Stimulated activated naive B cell treated with anti-CD40 and anti-IgM and Interleukin-4, amounts not matched to agents 10 μg/mL and 1 μg/mL and 100 μg/mL, for 72 hours (primary cell): ENCODE measurements at regions not wholly inside any gene's neighbourhood (a gene's known extent, or its start where the extent isn't known, plus 50 kb on each side); places are given as distances from the start of the nearest gene placed in this dataset.

Experiments
- ATAC-seq, 2 donors: fragments of 150-1000 bp; cut with Tn5 transposase; replicated peaks; 2 replicates each; pipeline ENCODE4 v1.10.0; 2021; ENCODE audit warnings: moderate library complexity in 1 of 2
- DNase-seq: peaks from one replicate; pipeline ENCODE4 v3.0.0; 2021
- H3K27ac Mint-ChIP-seq: one replicate; pipeline ENCODE4 v1.8.0; 2022; ENCODE audit warnings: mild to moderate bottlenecking, mixed read lengths
- H3K27me3 Mint-ChIP-seq, 2 donors: one replicate each; pipeline ENCODE4 v1.8.0; 2022; ENCODE audit warnings: mixed read lengths in 2 of 2
- H3K36me3 Mint-ChIP-seq, 2 donors: one replicate each; pipeline ENCODE4 v1.8.0; 2022; ENCODE audit warnings: mixed read lengths in 2 of 2, mild to moderate bottlenecking in 1 of 2
- H3K4me1 Mint-ChIP-seq, 2 donors: one replicate each; pipeline ENCODE4 v1.8.0; 2022; ENCODE audit warnings: mixed read lengths in 2 of 2, mild to moderate bottlenecking in 1 of 2
- H3K4me3 Mint-ChIP-seq, 2 donors: one replicate each; pipeline ENCODE4 v1.8.0; 2022; ENCODE audit warnings: mild to moderate bottlenecking in 2 of 2, mixed read lengths in 2 of 2, moderate library complexity in 1 of 2
- H3K9me3 Mint-ChIP-seq, 2 donors: one replicate each; pipeline ENCODE4 v1.8.0; 2022; ENCODE audit warnings: mixed read lengths in 2 of 2, mild to moderate bottlenecking in 1 of 2

DNA sequence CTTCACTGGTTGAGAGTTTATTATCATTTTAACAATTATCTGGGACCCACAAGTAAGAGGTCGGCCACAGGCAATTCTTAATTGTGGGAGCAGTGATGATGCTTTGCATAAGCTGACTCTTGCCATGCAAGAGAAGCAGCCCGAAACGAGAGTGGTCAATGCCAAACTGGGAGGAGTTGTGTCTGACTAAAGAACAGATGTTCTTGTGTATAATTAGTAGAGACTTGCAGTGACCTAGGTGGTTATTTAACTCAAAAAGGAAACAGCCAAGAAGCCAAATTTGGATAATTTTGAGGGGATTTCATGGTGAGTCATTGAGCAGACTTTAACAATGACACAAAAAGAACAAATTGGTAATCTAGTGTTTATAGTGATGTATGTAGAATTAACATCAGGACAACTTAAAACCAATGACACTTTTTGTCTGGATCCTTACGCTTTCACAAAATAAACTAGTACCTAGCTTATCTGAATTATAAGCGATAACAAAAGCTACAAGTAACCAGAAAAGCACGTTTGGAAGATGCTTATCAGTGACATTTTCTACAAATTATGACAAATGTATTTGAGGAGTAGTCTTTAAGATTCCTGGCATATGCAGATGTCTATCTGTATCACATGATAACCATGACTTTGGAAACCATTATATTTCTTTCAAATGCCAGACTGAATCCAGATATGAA is 184.7 kb upstream of the DLGAP1 start:
- DNase-seq (no peak), ATAC-seq (peak in 1 of 2 donors; percentile 23)
- Mint-ChIP-seq H3K27ac (no peak overlapping the region), H3K27me3 (no peaks in the 10 kb centered on the region), H3K4me1 (no peaks in the 10 kb centered on the region), H3K9me3 (peaks cover 3 to 7% of the 10 kb centered on the region in 2 donors), H3K4me3 (no peak overlapping the region), H3K36me3 (no peaks in the 10 kb centered on the region)

DNA sequence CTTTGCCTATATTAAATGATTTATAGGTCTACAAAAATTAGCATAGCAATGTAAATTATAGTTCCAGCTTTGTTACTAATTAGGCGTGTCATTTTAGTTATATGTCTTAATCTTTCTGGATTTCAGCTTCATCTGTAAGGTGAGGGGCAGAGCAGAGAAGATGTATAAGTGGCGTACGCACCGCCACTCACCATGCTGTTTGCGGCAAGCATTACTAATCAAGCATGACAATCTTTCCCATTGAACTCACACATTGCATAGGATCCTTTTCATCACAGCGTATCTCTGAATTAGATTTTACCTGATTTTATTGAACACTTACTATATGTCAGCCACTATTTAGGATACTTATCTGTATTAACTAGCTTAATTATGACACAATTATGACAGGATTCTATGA is 183.6 kb upstream of the DLGAP1 start:
- Mint-ChIP-seq H3K27me3 (no peaks in the 10 kb centered on the region), H3K27ac (no peak overlapping the region), H3K4me3 (no peak overlapping the region), H3K9me3 (peaks cover 0 to 7% of the 10 kb centered on the region in 2 donors), H3K36me3 (no peaks in the 10 kb centered on the region), H3K4me1 (no peaks in the 10 kb centered on the region)
- no peak for ATAC-seq
- DNase-seq = no peak

DNA sequence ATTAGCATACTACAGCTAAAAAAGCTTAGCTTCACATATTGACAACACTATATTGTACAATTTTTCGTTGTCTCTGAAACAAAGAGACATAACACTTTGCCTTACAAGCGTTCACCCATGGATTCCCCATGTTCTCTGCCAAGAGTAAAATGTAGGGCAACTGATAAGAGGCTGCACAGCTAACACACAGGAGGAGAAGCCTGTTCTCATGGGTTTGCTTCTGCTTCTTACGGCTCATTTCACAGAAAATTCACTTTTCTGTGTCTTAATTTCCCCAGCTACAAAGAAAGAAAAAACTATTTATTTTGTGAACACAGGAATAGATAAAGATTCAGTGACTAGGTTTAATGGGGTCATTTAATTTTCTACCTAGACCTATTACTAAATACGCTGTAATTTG is 182.8 kb upstream of the DLGAP1 start:
- Mint-ChIP-seq H3K4me1 (no peaks in the 10 kb centered on the region), H3K9me3 (peaks cover under 1 to 8% of the 10 kb centered on the region in 2 donors), H3K36me3 (no peaks in the 10 kb centered on the region), H3K4me3 (no peak overlapping the region), H3K27ac (no peak overlapping the region), H3K27me3 (no peaks in the 10 kb centered on the region)
- no peak for DNase-seq
- no peak for ATAC-seq

- Mint-ChIP-seq H3K4me3 (no peak overlapping the region), H3K36me3 (no peaks in the 10 kb centered on the region), H3K9me3 (peaks cover 4 to 12% of the 10 kb centered on the region in 2 donors), H3K4me1 (no peaks in the 10 kb centered on the region), H3K27ac (no peak overlapping the region), H3K27me3 (no peaks in the 10 kb centered on the region)
- DNase-seq (no peak), ATAC-seq (no peak)
Observed at GRCh38 chr18:4636967-4637366, 181.9 kb upstream of the DLGAP1 start.

DNA sequence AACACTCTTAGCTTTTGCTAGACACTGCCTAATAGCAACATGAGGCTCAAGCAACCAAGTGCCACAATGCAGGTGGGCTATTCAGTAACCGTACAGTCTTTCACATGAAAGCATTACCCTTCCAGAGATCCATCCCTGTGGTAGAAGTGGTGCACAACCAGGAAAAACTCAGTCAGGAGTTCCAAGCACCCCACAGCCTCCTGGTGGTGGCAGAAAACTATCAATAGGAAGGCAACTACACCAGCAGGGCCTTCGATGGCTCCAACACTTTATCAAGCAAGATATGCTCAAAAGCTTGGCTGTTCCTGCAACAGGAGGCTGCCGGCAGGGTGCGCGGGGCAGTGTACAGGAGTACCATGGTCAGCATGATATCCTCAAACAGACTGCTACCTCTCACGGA is 176.1 kb upstream of the DLGAP1 start:
- no peaks in the 10 kb centered on the region for H3K36me3 Mint-ChIP-seq
- H3K27me3 Mint-ChIP-seq = no peaks in the 10 kb centered on the region
- no peaks in the 10 kb centered on the region for H3K4me1 Mint-ChIP-seq
- H3K4me3 Mint-ChIP-seq = no peak overlapping the region
- H3K27ac Mint-ChIP-seq = no peak overlapping the region
- DNase-seq (no peak), ATAC-seq (no peak)
- H3K9me3 Mint-ChIP-seq = peaks cover 6 to 8% of the 10 kb centered on the region in 2 donors

- Mint-ChIP-seq H3K9me3 (peaks cover 0 to 4% of the 10 kb centered on the region in 2 donors), H3K36me3 (no peaks in the 10 kb centered on the region), H3K4me3 (no peak overlapping the region), H3K27me3 (no peaks in the 10 kb centered on the region), H3K4me1 (no peaks in the 10 kb centered on the region), H3K27ac (no peak overlapping the region)
- ATAC-seq (no peak), DNase-seq (no peak)
Observed at GRCh38 chr18:4605212-4605611, 150.1 kb upstream of the DLGAP1 start.

DNA sequence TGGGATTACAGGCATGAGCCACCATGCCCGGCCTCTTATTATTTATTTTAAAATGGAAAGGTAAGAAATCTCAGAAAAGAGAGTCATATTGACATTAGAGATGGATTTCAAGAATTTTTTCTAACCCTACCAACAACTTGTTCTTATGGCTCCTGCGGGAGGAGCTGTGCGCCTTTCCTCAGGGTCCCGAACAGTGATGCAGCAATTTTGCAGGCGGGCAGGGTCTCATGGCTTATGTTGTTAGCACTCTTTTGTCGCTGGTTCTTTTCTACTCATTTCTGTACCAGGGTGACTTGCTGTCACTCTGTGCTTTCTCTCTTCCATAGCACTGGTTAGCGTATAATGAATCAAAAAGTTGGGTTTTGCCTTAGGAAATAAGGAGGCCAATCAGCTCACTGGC is 148.8 kb upstream of the DLGAP1 start:
- peaks cover 0 to 3% of the 10 kb centered on the region in 2 donors for H3K9me3 Mint-ChIP-seq
- no peaks in the 10 kb centered on the region for H3K27me3 Mint-ChIP-seq
- no peak for DNase-seq
- H3K36me3 Mint-ChIP-seq = no peaks in the 10 kb centered on the region
- H3K4me1 Mint-ChIP-seq = no peaks in the 10 kb centered on the region
- no peak overlapping the region for H3K27ac Mint-ChIP-seq
- ATAC-seq = no peak
- no peak overlapping the region for H3K4me3 Mint-ChIP-seq

- Mint-ChIP-seq H3K27me3 (no peaks in the 10 kb centered on the region), H3K36me3 (no peaks in the 10 kb centered on the region), H3K4me1 (no peaks in the 10 kb centered on the region), H3K4me3 (no peak overlapping the region), H3K27ac (no peak overlapping the region), H3K9me3 (peaks cover 0 to 4% of the 10 kb centered on the region in 2 donors)
- no peak for ATAC-seq
- no peak for DNase-seq
Observed at GRCh38 chr18:4599312-4599711, 144.2 kb upstream of the DLGAP1 start.

DNA sequence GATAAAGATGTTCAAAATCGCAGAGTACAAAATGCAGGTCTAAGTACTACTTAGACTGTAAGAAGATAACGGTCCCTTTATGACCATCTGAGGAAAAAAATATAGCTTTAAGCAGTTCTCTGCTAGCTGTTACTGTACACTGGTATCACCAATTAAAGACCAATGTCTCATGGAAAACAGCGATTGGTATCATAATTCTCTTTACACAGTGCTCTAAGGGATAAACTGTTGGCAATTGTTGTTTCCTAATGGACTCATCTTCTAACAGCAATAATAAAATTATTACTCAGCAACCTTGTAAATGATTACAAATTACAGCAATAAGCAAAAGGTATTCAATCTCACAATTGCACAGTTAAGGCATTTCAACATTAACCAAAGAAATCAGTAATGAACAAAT is 142.2 kb upstream of the DLGAP1 start:
- H3K27me3 Mint-ChIP-seq = no peaks in the 10 kb centered on the region
- H3K9me3 Mint-ChIP-seq = peaks cover 0 to 4% of the 10 kb centered on the region in 2 donors
- H3K36me3 Mint-ChIP-seq = no peaks in the 10 kb centered on the region
- no peaks in the 10 kb centered on the region for H3K4me1 Mint-ChIP-seq
- ATAC-seq (no peak), DNase-seq (no peak)
- H3K27ac Mint-ChIP-seq = no peak overlapping the region
- H3K4me3 Mint-ChIP-seq = no peak overlapping the region

DNA sequence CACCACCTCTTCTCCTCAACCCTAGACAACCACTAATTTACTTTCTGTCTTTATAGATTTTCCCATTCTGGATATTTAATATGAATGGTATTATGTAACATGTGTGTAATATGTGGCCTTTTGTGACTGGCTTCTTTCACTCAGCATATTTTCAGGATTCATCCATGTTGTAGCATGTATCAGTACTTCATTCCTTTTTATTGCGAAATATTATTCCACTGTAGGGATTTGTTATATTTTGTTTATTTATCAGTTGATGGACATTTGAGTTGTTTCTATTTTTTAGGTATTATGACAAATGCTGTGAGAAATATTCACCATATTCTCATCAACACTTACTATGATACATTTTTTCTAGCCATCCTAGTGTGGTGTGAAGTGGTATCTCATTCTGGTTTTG is 138.8 kb upstream of the DLGAP1 start:
- no peaks in the 10 kb centered on the region for H3K27me3 Mint-ChIP-seq
- no peak overlapping the region for H3K27ac Mint-ChIP-seq

GRCh38 chr18:4593459-4593858 is 138.4 kb upstream of the DLGAP1 start:
- ATAC-seq (no peak), DNase-seq (no peak)
- Mint-ChIP-seq H3K36me3 (no peaks in the 10 kb centered on the region), H3K4me3 (no peak overlapping the region), H3K4me1 (no peaks in the 10 kb centered on the region), H3K9me3 (peaks cover 0 to 3% of the 10 kb centered on the region in 2 donors), H3K27ac (no peak overlapping the region), H3K27me3 (no peaks in the 10 kb centered on the region)

More for the DNA sequence above, 138.8 kb upstream of the DLGAP1 start:
- Mint-ChIP-seq H3K36me3 (no peaks in the 10 kb centered on the region), H3K9me3 (peaks cover 0 to 3% of the 10 kb centered on the region in 2 donors), H3K4me3 (no peak overlapping the region), H3K4me1 (no peaks in the 10 kb centered on the region)
- no peak for ATAC-seq
- DNase-seq = no peak

GRCh38 chr18:4589056-4589800 is 134.1 kb upstream of the DLGAP1 start:
- no peaks in the 10 kb centered on the region for H3K9me3 Mint-ChIP-seq
- no peak for DNase-seq
- no peak overlapping the region for H3K27ac Mint-ChIP-seq
- ATAC-seq = no peak
- H3K4me1 Mint-ChIP-seq = no peaks in the 10 kb centered on the region
- no peaks in the 10 kb centered on the region for H3K27me3 Mint-ChIP-seq
- H3K4me3 Mint-ChIP-seq = no peak overlapping the region
- no peaks in the 10 kb centered on the region for H3K36me3 Mint-ChIP-seq

GRCh38 chr18:4587204-4587603 is 132.1 kb upstream of the DLGAP1 start:
- Mint-ChIP-seq H3K9me3 (peaks cover under 1 to 1% of the 10 kb centered on the region in 2 donors), H3K27me3 (no peaks in the 10 kb centered on the region), H3K4me1 (no peaks in the 10 kb centered on the region), H3K36me3 (no peaks in the 10 kb centered on the region), H3K27ac (no peak overlapping the region), H3K4me3 (no peak overlapping the region)
- ATAC-seq (no peak), DNase-seq (no peak)

- no peak overlapping the region for H3K27ac Mint-ChIP-seq
- H3K9me3 Mint-ChIP-seq = peaks cover 1 to 5% of the 10 kb centered on the region in 2 donors
- ATAC-seq = no peak
- no peaks in the 10 kb centered on the region for H3K27me3 Mint-ChIP-seq
- no peak for DNase-seq
- H3K4me3 Mint-ChIP-seq = no peak overlapping the region
- H3K36me3 Mint-ChIP-seq = no peaks in the 10 kb centered on the region
- H3K4me1 Mint-ChIP-seq = no peaks in the 10 kb centered on the region
Observed at GRCh38 chr18:4586731-4587130, 131.6 kb upstream of the DLGAP1 start.
